ENCODE measurements at regions not wholly inside any gene's neighbourhood (a gene's known extent, or its start where the extent isn't known, plus 50 kb on each side); places are given as distances from the start of the nearest gene placed in this dataset.

GRCh38 chr6:51301962-51302361 is 483.3 kb downstream of the TFAP2B start (continued):
- no peak for TF ChIP-seq MLLT1 (IDR thresholded peaks at IDR 0.05)

GRCh38 chr6:51302431-51302830 is 483.8 kb downstream of the TFAP2B start:
- Histone ChIP-seq H3K27ac (ENCODE audit: control insufficient read depth, insufficient read depth) (no peak overlapping the region), H4K20me1 (ENCODE audit: control insufficient read depth, insufficient read depth) (no peaks in the 10 kb centered on the region), H3K27me3 (replicated peaks in 1 of 2; ENCODE audit: control insufficient read depth in 2 of 2, insufficient read depth in 2 of 2, low read length in 1 of 2) (no peaks in the 10 kb centered on the region), H3K4me2 (ENCODE audit: control insufficient read depth, insufficient read depth) (no peak overlapping the region), H3K4me1 (ENCODE audit: control insufficient read depth, insufficient read depth, low read length) (no peaks in the 10 kb centered on the region), H3K9me3 (replicated peaks; ENCODE audit: control insufficient read depth, insufficient read depth, low read length) (no peaks in the 10 kb centered on the region), H3K36me3 (ENCODE audit: control insufficient read depth in 2 of 2, insufficient read depth in 2 of 2, low read length in 1 of 2) (no peaks in the 10 kb centered on the region), H3K79me2 (ENCODE audit: control insufficient read depth, insufficient read depth, low read length) (no peaks in the 10 kb centered on the region), H3K4me3 (no peak overlapping the region), H2AFZ (ENCODE audit: control insufficient read depth, low read depth, low read length) (no peak overlapping the region), H3K9ac (ENCODE audit: control insufficient read depth, insufficient read depth, low read length) (no peak overlapping the region)
- ATAC-seq (no peak), FAIRE-seq (no peak), DNase-seq (ENCODE audit: low read depth, low spot score) (no peak)
- ChIA-PET RAD21 (ENCODE audit: unreplicated experiment) (no interaction called here), POLR2A (no interaction called here), SMC1A (ENCODE audit: uncharacterized antibody, unreplicated experiment) (interaction anchor here (1.5 kb wide), 1 partner anchor 154 kb away, joined by 3 read pairs; no protein-coding TSS in a partner anchor), CTCF (interaction anchor here (0.9 kb wide), 1 partner anchor 491 kb away, joined by 3 read pairs; no protein-coding TSS in a partner anchor)
- TF ChIP-seq HDGF (IDR thresholded peaks at IDR 0.05) = no peak
- no peak for TF ChIP-seq TBL1XR1 (IDR thresholded peaks at IDR 0.05; ENCODE audit: low read depth, low read length)
- TF ChIP-seq NBN (IDR thresholded peaks at IDR 0.05) = no peak
- TF ChIP-seq ZZZ3 (IDR thresholded peaks at IDR 0.05; ENCODE audit: control insufficient read depth, insufficient read length, low read depth) = no peak
- no peak for TF ChIP-seq SP1 (IDR thresholded peaks at IDR 0.05; ENCODE audit: low read depth, low read length)
- TF ChIP-seq RAD51 (IDR thresholded peaks at IDR 0.05) = no peak
- TF ChIP-seq SUPT20H (IDR thresholded peaks at IDR 0.05; ENCODE audit: borderline replicate concordance, control insufficient read depth, low read depth, low read length) = no peak
- no peak for TF ChIP-seq BRCA1 (IDR thresholded peaks at IDR 0.05; ENCODE audit: low read depth, low read length)
- no peak for TF ChIP-seq WRNIP1 (IDR thresholded peaks at IDR 0.05; ENCODE audit: borderline replicate concordance, low read depth, low read length)
- no peak for TF ChIP-seq PAX8 (IDR thresholded peaks at IDR 0.05)
- no peak for TF ChIP-seq FOXK2 (IDR thresholded peaks at IDR 0.05)
- no peak for TF ChIP-seq NR2F1 (conservative IDR thresholded peaks at IDR 0.05)
- TF ChIP-seq EGR1 (IDR thresholded peaks at IDR 0.05; ENCODE audit: borderline replicate concordance in 1 of 2, low read depth in 2 of 2, low read length in 2 of 2) = no peak
- no TSS peak for BruUV-seq (replicated peaks)
- intact Hi-C loops (cut with micrococcal nuclease; ENCODE audit: unreplicated experiment) (no loop called here), in situ Hi-C loops (cut with MboI) (no loop called here)
- 94% methylated on average over 2 of the region's 2 CpGs for WGBS (ENCODE audit: insufficient coverage, insufficient replicate concordance, low lambda C conversion rate, missing lambda C conversion rate)

Data from GM12878 (cell line).